ENCODE measurements at regions not wholly inside any gene's neighbourhood (a gene's known extent, or its start where the extent isn't known, plus 50 kb on each side); places are given as distances from the start of the nearest gene placed in this dataset.

DNA sequence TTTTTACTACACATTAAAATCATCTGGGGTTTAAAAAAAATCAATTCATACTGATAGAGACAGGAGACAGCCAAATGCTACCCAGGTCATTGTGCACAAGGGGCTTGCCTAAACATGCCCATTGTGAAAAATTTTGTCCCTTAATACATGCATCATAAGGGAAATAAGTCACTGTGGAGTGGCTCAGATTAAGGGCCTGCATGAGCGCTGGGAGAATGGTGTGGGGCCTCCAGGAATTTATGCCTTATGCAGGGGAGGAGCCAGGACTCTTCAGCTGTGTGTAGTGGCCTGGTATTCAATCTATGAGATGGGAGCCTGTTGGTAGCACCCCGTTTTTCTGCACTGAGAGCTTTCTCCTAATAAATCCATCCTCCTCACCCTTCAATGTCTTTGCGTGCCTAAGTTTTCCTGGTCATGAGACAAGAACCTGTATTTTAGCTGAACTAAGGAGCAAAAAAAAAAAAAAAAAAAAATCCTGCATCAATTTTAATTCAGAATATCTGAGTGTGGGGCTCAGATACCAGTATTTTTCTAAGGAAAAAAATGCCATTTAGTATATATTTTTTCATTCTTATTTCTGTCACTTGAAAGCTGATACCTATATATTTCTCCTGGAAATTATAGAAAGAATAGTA is 997.6 kb upstream of the ATXN8OS start:
- DNase-seq, result no peak
- no peaks in the 10 kb centered on the region for H3K9me3 ChIP-seq
- H3K4me3 ChIP-seq (ENCODE audit: low read depth, low read length), result no peak overlapping the region
- H3K4me1 ChIP-seq, result no peaks in the 10 kb centered on the region
- no peaks in the 10 kb centered on the region for H3K27me3 ChIP-seq
- H3K36me3 ChIP-seq, result no peaks in the 10 kb centered on the region
- TF ChIP-seq, protein P1, sequence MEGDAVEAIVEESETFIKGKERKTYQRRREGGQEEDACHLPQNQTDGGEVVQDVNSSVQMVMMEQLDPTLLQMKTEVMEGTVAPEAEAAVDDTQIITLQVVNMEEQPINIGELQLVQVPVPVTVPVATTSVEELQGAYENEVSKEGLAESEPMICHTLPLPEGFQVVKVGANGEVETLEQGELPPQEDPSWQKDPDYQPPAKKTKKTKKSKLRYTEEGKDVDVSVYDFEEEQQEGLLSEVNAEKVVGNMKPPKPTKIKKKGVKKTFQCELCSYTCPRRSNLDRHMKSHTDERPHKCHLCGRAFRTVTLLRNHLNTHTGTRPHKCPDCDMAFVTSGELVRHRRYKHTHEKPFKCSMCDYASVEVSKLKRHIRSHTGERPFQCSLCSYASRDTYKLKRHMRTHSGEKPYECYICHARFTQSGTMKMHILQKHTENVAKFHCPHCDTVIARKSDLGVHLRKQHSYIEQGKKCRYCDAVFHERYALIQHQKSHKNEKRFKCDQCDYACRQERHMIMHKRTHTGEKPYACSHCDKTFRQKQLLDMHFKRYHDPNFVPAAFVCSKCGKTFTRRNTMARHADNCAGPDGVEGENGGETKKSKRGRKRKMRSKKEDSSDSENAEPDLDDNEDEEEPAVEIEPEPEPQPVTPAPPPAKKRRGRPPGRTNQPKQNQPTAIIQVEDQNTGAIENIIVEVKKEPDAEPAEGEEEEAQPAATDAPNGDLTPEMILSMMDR (IDR thresholded peaks at IDR 0.05; ENCODE audit: low read depth, low read length), result no peak

DNA sequence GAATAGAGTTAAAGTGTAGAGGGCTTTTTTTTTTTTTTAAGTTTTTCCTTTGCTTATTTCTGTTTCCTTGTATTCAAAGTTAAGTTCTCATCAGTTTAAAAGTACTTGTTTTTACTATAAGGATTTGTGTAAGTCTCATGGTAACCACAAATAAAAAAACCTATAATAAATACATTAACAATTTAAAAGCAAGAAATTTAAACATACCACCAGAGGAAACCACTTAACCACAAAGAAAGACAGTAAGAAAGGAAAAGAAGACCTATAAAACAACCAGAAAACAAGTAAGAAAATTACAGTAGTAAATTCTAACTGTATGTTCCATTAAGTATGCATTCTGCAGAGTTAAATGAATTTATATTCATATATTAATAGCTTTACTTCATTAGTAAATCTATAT is 999.1 kb upstream of the ATXN8OS start:
- Histone ChIP-seq H3K9me3 (no peaks in the 10 kb centered on the region), H3K27me3 (no peaks in the 10 kb centered on the region), H3K4me3 (ENCODE audit: low read depth, low read length) (no peak overlapping the region), H3K4me1 (no peaks in the 10 kb centered on the region), H3K36me3 (no peaks in the 10 kb centered on the region)
- TF ChIP-seq, protein P1 (IDR thresholded peaks at IDR 0.05; ENCODE audit: low read depth, low read length), result no peak
- no peak for DNase-seq

DNA sequence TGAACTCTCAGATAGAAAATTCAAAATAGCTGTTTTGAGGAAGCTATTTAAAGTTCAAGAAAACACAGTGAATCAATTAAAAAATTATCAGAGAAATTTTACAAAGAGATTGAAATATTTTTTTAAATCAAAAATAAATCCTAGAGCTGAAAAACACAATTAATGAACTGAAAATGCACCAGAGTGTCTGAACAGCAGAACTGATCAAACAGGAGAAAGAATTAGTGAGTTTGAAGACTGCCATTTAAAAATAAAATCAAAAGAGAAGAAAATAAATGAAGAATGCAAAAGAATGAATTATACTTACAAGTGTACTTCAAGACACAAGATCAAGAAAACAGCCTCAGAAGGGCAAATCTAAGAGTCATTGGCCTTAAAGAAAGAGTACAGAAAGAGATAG is 1000.2 kb upstream of the ATXN8OS start:
- H3K27me3 ChIP-seq, result no peaks in the 10 kb centered on the region
- H3K9me3 ChIP-seq, result no peaks in the 10 kb centered on the region
- H3K4me3 ChIP-seq (ENCODE audit: low read depth, low read length), result no peak overlapping the region
- TF ChIP-seq, protein P1 (IDR thresholded peaks at IDR 0.05; ENCODE audit: low read depth, low read length), result no peak
- no peak for DNase-seq
- no peaks in the 10 kb centered on the region for H3K36me3 ChIP-seq
- H3K4me1 ChIP-seq, result no peaks in the 10 kb centered on the region

DNA sequence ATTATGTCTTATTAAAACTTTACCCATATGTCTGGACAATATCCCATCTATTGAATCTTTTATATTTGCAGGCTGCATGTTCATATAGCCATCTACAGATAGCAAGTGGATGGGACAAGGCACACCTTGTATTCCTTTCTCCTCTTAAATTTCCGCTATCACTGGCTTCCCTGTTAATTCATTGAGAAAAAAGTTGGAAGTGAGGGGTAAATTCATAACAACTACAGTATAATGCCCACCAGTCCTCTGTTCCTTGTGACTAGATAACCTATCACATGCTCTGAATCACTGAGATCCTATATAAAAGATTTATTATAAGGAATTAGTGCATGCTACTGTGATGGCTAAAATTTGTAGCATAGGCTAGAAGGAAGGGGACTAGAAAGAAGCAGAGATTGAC is 1005.8 kb upstream of the ATXN8OS start:
- Histone ChIP-seq H3K4me3 (ENCODE audit: low read depth, low read length) (no peak overlapping the region), H3K4me1 (no peaks in the 10 kb centered on the region), H3K27me3 (no peaks in the 10 kb centered on the region), H3K36me3 (no peaks in the 10 kb centered on the region), H3K9me3 (no peaks in the 10 kb centered on the region)
- no peak for DNase-seq
- TF ChIP-seq, protein P1 (IDR thresholded peaks at IDR 0.05; ENCODE audit: low read depth, low read length), result no peak

DNA sequence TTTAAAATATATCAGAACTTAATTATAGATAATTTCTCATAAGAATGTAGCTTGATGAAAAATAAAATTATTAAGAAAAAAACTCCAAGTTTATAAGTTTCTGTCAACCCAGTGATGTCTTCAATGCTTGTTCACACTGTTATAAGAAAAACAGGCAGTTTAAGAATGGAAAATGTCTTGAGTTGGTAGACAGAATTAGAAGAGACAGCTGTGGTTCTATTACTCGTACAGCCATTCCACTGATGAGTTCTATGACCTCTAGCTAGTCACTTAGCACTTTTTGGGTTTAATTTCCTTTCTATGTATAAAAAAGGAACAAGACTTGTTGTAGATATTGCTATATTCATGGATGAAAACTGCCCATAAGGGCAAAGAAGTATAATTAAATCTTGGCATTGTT is 1013.1 kb upstream of the ATXN8OS start:
- TF ChIP-seq, protein P1 (IDR thresholded peaks at IDR 0.05; ENCODE audit: low read depth, low read length), result no peak
- Histone ChIP-seq H3K27me3 (no peaks in the 10 kb centered on the region), H3K4me3 (ENCODE audit: low read depth, low read length) (no peak overlapping the region), H3K9me3 (no peaks in the 10 kb centered on the region), H3K4me1 (peaks cover 6% of the 10 kb centered on the region), H3K36me3 (no peaks in the 10 kb centered on the region)
- DNase-seq, result no peak

DNA sequence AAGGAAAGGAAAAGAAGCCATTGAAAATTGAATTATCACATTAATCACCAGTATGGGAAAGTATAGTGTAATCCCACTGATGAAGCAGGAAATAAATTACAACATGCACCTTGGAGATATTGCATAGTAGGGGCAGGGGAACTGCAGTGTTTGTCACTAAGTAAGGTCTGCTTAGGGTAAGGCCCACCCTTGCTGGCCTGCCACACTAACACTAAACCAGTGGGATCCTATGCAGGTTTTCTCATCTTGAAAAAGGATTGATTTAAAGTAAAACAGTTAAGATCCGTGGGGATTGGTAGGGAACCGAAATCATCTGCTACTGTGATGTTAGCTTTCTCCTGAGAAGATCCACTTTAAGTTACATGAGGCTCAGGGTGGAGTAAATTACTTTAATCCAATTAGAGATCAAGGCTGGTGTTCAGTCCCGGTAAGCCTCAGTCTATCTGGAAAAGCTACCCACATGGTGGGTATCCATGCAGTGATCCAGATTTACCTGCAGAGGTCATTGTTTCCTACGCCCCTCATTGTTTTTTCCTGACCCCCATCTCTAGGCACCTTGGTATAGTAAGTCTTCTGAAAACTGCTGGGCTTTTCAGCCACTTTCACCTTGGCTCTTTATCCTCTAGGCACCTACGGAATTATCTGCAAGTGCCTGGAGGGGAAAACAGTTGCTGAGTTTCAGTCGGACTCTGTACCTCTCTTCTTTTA is 1014.9 kb upstream of the ATXN8OS start:
- no peaks in the 10 kb centered on the region for H3K9me3 ChIP-seq
- DNase-seq, result no peak
- H3K27me3 ChIP-seq, result no peaks in the 10 kb centered on the region
- H3K4me1 ChIP-seq, result peaks cover 6% of the 10 kb centered on the region
- no peaks in the 10 kb centered on the region for H3K36me3 ChIP-seq
- H3K4me3 ChIP-seq (ENCODE audit: low read depth, low read length), result no peak overlapping the region
- TF ChIP-seq, protein P1 (IDR thresholded peaks at IDR 0.05; ENCODE audit: low read depth, low read length), result peak; percentile 29; the same call in 1 of the 2 replicates
